AG09319 (cell line): ENCODE measurements at regions not wholly inside any gene's neighbourhood (a gene's known extent, or its start where the extent isn't known, plus 50 kb on each side); places are given as distances from the start of the nearest gene placed in this dataset.
"Not testable (repeated sequence)": the region's sequence is repeated elsewhere in the genome, so short reads cannot be mapped to it uniquely, and the experiment has no call there.

Source experiments
- DNase-seq: peaks from one replicate; pipeline ENCODE4 v3.0.0-alpha.2; 2010; ENCODE audit warnings: low read depth; ENCODE audit errors: extremely low read depth
- CTCF ChIP-seq: IDR thresholded peaks from 2 replicates; pipeline ENCODE4 v1.5.1; 2011; ENCODE audit warnings: low read depth, mild to moderate bottlenecking, inconsistent platforms, low read length, moderate library complexity

- no peak for DNase-seq
- no peak for TF ChIP-seq CTCF
These were observed 639.8 kb downstream of the TMEM182 start for GRCh38 chr2:103401621-103402020.

GRCh38 chr2:103402336-103402735 is 640.5 kb downstream of the TMEM182 start:
- DNase-seq = no peak
- TF ChIP-seq CTCF = no peak

- no peak for TF ChIP-seq CTCF
- no peak for DNase-seq
These were observed 641.1 kb downstream of the TMEM182 start for GRCh38 chr2:103402944-103403343.

- not testable (repeated sequence) for DNase-seq
These were observed 641.6 kb downstream of the TMEM182 start for GRCh38 chr2:103403388-103403787.

- no peak for TF ChIP-seq CTCF
- DNase-seq = no peak
These were observed 648.4 kb downstream of the TMEM182 start for GRCh38 chr2:103410221-103410620.

- TF ChIP-seq CTCF = no peak
These were observed 657.7 kb downstream of the TMEM182 start for GRCh38 chr2:103419506-103419905.

GRCh38 chr2:103423100-103423499 is 661.3 kb downstream of the TMEM182 start:
- DNase-seq = no peak
- no peak for TF ChIP-seq CTCF

More at GRCh38 chr2:103419506-103419905, 657.7 kb downstream of the TMEM182 start:
- DNase-seq = no peak

GRCh38 chr2:103427567-103427966 is 665.7 kb downstream of the TMEM182 start:
- TF ChIP-seq CTCF = no peak
- DNase-seq = no peak
